ENCODE measurements at regions not wholly inside any gene's neighbourhood (a gene's known extent, or its start where the extent isn't known, plus 50 kb on each side); places are given as distances from the start of the nearest gene placed in this dataset.

DNA sequence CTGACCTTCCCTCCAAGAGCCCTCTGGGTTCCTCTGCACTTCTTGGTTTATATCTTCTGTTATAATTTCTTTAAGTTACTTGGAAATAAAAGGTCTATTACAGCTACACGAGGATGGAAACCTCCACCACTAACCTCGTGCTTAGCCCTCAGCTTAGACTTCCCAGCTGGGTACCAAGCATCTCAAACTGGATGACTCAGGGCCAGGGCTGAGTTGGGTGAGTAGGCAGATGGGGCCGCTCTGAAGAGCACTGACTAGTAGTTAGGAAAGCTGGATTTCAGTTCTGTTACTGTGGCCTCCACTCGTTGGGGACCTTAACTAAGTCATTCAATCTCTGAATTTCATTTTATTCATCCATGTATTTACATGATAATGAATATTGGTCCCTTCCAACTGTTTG is 1036.6 kb downstream of the IGSF11 start:
- ATAC-seq (no peak), DNase-seq (ENCODE audit: extremely low read depth in 1 of 4, low spot score in 3 of 4) (no peak), FAIRE-seq (no peak)
- no peak overlapping the region for H2AFZ ChIP-seq (ENCODE audit: low read depth, low read length)
- intact Hi-C loops (cut with micrococcal nuclease): no loop called here
- BruUV-seq (replicated peaks): no TSS peak
- no peak overlapping the region for H3K4me3 ChIP-seq
- in situ Hi-C loops (cut with MboI): no loop called here
- H3K27me3 ChIP-seq (ENCODE audit: control insufficient read depth in 2 of 2, insufficient read depth in 2 of 2, low read length in 2 of 2): no peaks in the 10 kb centered on the region
- no peaks in the 10 kb centered on the region for H4K20me1 ChIP-seq (replicated peaks; ENCODE audit: control insufficient read depth, insufficient read depth, low read length)
- H3K9ac ChIP-seq (ENCODE audit: insufficient read depth in 1 of 2, low read depth in 2 of 2, low read length in 2 of 2): no peak overlapping the region
- no peaks in the 10 kb centered on the region; a peak in 1 of 5 replicates for H3K4me1 ChIP-seq (replicated peaks in 1 of 2; ENCODE audit: control insufficient read depth in 2 of 2, insufficient read depth in 2 of 2, low read length in 2 of 2)
- WGBS (ENCODE audit: insufficient coverage, low coverage, missing lambda C conversion rate): 0% methylated on average over 4 of the region's 4 CpGs
- no peaks in the 10 kb centered on the region for H3K36me3 ChIP-seq (ENCODE audit: control insufficient read depth, insufficient read depth, low read length)
- no peaks in the 10 kb centered on the region for H3K9me3 ChIP-seq (replicated peaks; ENCODE audit: control insufficient read depth, insufficient read depth, low read depth, low read length)
- ChIA-PET CTCF (ENCODE audit: low intra/inter-chr PET ratio) (no interaction called here), POLR2A (no interaction called here)
- no peak overlapping the region for H3K27ac ChIP-seq (ENCODE audit: extremely low read depth, low read depth, low read length)
- no peaks in the 10 kb centered on the region for H3K79me2 ChIP-seq (ENCODE audit: control insufficient read depth, insufficient read depth, low read length)
- no peak overlapping the region for H3K4me2 ChIP-seq (ENCODE audit: insufficient read depth, low read length)
- no peak for TF ChIP-seq PHF20 (IDR thresholded peaks at IDR 0.05; ENCODE audit: partially characterized antibody)
- TF ChIP-seq, protein P1, sequence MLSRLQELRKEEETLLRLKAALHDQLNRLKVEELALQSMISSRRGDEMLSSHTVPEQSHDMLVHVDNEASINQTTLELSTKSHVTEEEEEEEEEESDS (CRISPR knock-in tag; IDR thresholded peaks at IDR 0.05): no peak
- TF ChIP-seq ZNF717 (CRISPR knock-in tag; IDR thresholded peaks at IDR 0.05): no peak
- TF ChIP-seq ZNF184 (CRISPR knock-in tag; IDR thresholded peaks at IDR 0.05): no peak
- TF ChIP-seq COPS2 (conservative IDR thresholded peaks at IDR 0.05): no peak
- TF ChIP-seq, protein P2, sequence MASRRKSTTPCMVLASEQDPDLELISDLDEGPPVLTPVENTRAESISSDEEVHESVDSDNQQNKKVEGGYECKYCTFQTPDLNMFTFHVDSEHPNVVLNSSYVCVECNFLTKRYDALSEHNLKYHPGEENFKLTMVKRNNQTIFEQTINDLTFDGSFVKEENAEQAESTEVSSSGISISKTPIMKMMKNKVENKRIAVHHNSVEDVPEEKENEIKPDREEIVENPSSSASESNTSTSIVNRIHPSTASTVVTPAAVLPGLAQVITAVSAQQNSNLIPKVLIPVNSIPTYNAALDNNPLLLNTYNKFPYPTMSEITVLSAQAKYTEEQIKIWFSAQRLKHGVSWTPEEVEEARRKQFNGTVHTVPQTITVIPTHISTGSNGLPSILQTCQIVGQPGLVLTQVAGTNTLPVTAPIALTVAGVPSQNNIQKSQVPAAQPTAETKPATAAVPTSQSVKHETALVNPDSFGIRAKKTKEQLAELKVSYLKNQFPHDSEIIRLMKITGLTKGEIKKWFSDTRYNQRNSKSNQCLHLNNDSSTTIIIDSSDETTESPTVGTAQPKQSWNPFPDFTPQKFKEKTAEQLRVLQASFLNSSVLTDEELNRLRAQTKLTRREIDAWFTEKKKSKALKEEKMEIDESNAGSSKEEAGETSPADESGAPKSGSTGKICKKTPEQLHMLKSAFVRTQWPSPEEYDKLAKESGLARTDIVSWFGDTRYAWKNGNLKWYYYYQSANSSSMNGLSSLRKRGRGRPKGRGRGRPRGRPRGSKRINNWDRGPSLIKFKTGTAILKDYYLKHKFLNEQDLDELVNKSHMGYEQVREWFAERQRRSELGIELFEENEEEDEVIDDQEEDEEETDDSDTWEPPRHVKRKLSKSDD (conservative IDR thresholded peaks at IDR 0.05; ENCODE audit: low read length): no peak
- TF ChIP-seq GATAD2B (IDR thresholded peaks at IDR 0.05; ENCODE audit: borderline replicate concordance): no peak
- TF ChIP-seq SRSF1 (IDR thresholded peaks at IDR 0.05; ENCODE audit: low read depth, low read length): no peak
- TF ChIP-seq NFXL1 (CRISPR knock-in tag; IDR thresholded peaks at IDR 0.05): no peak
- TF ChIP-seq MEIS2 (IDR thresholded peaks at IDR 0.05; ENCODE audit: partially characterized antibody): no peak
- TF ChIP-seq, protein P3, sequence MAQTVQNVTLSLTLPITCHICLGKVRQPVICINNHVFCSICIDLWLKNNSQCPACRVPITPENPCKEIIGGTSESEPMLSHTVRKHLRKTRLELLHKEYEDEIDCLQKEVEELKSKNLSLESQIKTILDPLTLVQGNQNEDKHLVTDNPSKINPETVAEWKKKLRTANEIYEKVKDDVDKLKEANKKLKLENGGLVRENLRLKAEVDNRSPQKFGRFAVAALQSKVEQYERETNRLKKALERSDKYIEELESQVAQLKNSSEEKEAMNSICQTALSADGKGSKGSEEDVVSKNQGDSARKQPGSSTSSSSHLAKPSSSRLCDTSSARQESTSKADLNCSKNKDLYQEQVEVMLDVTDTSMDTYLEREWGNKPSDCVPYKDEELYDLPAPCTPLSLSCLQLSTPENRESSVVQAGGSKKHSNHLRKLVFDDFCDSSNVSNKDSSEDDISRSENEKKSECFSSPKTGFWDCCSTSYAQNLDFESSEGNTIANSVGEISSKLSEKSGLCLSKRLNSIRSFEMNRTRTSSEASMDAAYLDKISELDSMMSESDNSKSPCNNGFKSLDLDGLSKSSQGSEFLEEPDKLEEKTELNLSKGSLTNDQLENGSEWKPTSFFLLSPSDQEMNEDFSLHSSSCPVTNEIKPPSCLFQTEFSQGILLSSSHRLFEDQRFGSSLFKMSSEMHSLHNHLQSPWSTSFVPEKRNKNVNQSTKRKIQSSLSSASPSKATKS (CRISPR knock-in tag; IDR thresholded peaks at IDR 0.05): no peak
- no peak for TF ChIP-seq ZNF274 (IDR thresholded peaks at IDR 0.05; ENCODE audit: borderline replicate concordance, low read depth, low read length)
- no peak for TF ChIP-seq TCFL5 (CRISPR knock-in tag; conservative IDR thresholded peaks at IDR 0.05)
- TF ChIP-seq ZZZ3 (IDR thresholded peaks at IDR 0.05): no peak
- no peak for TF ChIP-seq ZNF431 (CRISPR knock-in tag; IDR thresholded peaks at IDR 0.05)
- no peak for TF ChIP-seq ZNF551 (CRISPR knock-in tag; IDR thresholded peaks at IDR 0.05)
- no peaks in the 10 kb centered on the region for H3K9me1 ChIP-seq (ENCODE audit: control insufficient read depth, insufficient read depth, low read length)

Measured in K562 (cell line).